Keratinocyte (primary cell): ENCODE measurements at regions not wholly inside any gene's neighbourhood (a gene's known extent, or its start where the extent isn't known, plus 50 kb on each side); places are given as distances from the start of the nearest gene placed in this dataset.

Experiments
- DNase-seq: peaks from one replicate; pipeline ENCODE4 v3.0.0-alpha.2; 2011; ENCODE audit warnings: low read depth, missing footprints, low spot score
- FAIRE-seq: peaks from 2 replicates; lab custom pipeline; 2011; peaks lifted over from hg19 to GRCh38; lab: Jason Lieb, UNC
- H2AFZ ChIP-seq: 2 replicates; pipeline ENCODE4 v1.6.0; 2012; ENCODE audit warnings: low read length, control low read depth, inconsistent platforms; ENCODE audit not compliant: control insufficient read depth
- H3K27ac ChIP-seq: 2 replicates; pipeline ENCODE4 v1.5.1; 2011; ENCODE audit warnings: low read length; ENCODE audit not compliant: control insufficient read depth, insufficient read depth
- H3K27me3 ChIP-seq: 3 replicates; pipeline ENCODE4 v1.6.0; 2011; ENCODE audit warnings: low read length; ENCODE audit not compliant: control insufficient read depth, insufficient read depth; ENCODE audit errors: extremely low read depth
- H3K36me3 ChIP-seq, 2 experiments: 2 replicates in 1 of 2; 3 replicates in 1 of 2; pipeline ENCODE4 v1.5.1; 2011; ENCODE audit warnings: low read length in 2 of 2, mild to moderate bottlenecking in 1 of 2; ENCODE audit not compliant: control insufficient read depth in 2 of 2, insufficient read depth in 2 of 2; ENCODE audit errors: extremely low read depth in 1 of 2
- H3K4me1 ChIP-seq: 3 replicates; pipeline ENCODE4 v1.5.1; 2011; ENCODE audit warnings: low read length; ENCODE audit not compliant: control insufficient read depth, insufficient read depth; ENCODE audit errors: extremely low read depth
- H3K4me2 ChIP-seq: 3 replicates; pipeline ENCODE4 v1.6.0; 2011; ENCODE audit warnings: low read depth, low read length; ENCODE audit not compliant: control insufficient read depth, insufficient read depth; ENCODE audit errors: extremely low read depth
- H3K4me3 ChIP-seq, 3 experiments: fragments of 200-600 bp in 1 of 3; sonication (generic) in 1 of 3; 2 replicates in 2 of 3; 3 replicates in 1 of 3; pipeline ENCODE4 v1.5.1; 2011 to 2016; ENCODE audit warnings: low read length in 3 of 3, mild to moderate bottlenecking in 3 of 3, control low read depth in 2 of 3, inconsistent platforms in 1 of 3, low read depth in 1 of 3, mixed read lengths in 1 of 3, mixed run types in 1 of 3, moderate library complexity in 1 of 3; ENCODE audit not compliant: control insufficient read depth in 2 of 3, insufficient read depth in 2 of 3; ENCODE audit errors: extremely low read depth in 1 of 3
- H3K79me2 ChIP-seq: 2 replicates; pipeline ENCODE4 v1.6.0; 2012; ENCODE audit warnings: low read length; ENCODE audit not compliant: control insufficient read depth, insufficient read depth
- H3K9ac ChIP-seq: 3 replicates; pipeline ENCODE4 v1.6.0; 2011; ENCODE audit warnings: low read length; ENCODE audit not compliant: control insufficient read depth, insufficient read depth; ENCODE audit errors: extremely low read depth
- H3K9me1 ChIP-seq: 3 replicates; pipeline ENCODE4 v1.6.0; 2011; ENCODE audit warnings: low read length; ENCODE audit not compliant: control insufficient read depth, insufficient read depth; ENCODE audit errors: extremely low read depth
- H3K9me3 ChIP-seq: 2 replicates; pipeline ENCODE4 v1.5.1; 2012; ENCODE audit warnings: low read depth, low read length; ENCODE audit not compliant: control insufficient read depth
- H4K20me1 ChIP-seq: 3 replicates; pipeline ENCODE4 v1.6.0; 2011; ENCODE audit warnings: low read length; ENCODE audit not compliant: control insufficient read depth, insufficient read depth; ENCODE audit errors: extremely low read depth
- CTCF ChIP-seq, 3 experiments: IDR thresholded peaks in 1 of 3; conservative IDR thresholded peaks in 1 of 3; optimal IDR thresholded peaks in 1 of 3; 2 replicates in 2 of 3; 3 replicates in 1 of 3; pipeline versions ENCODE3 to v1.5.1; 2011; ENCODE audit warnings: low read length in 3 of 3, mild to moderate bottlenecking in 3 of 3, moderate library complexity in 2 of 3, control low read depth in 1 of 3, inconsistent platforms in 1 of 3; ENCODE audit not compliant: insufficient read depth in 2 of 3; ENCODE audit errors: extremely low read depth in 1 of 3
- EZH2 ChIP-seq: IDR thresholded peaks from one replicate; pipeline ENCODE4 v1.6.1; 2012; ENCODE audit warnings: inconsistent platforms, mild to moderate bottlenecking, low read length, moderate library complexity
- dilution Hi-C: fragments of 300-500 bp; cut with MboI; formaldehyde crosslinking; loops from one replicate; pipeline ENCODE4 v1.7.0; 2020; ENCODE audit warnings: low sequenced_read_pairs; ENCODE audit not compliant: extremely low pct_ligation_motif_present

- Histone ChIP-seq H3K27me3 (no peaks in the 10 kb centered on the region), H3K9me3 (no peaks in the 10 kb centered on the region), H3K4me3 (no peak overlapping the region), H3K4me2 (no peak overlapping the region), H3K9ac (no peak overlapping the region), H3K79me2 (no peaks in the 10 kb centered on the region), H3K9me1 (no peaks in the 10 kb centered on the region), H3K36me3 (no peaks in the 10 kb centered on the region), H3K4me1 (no peaks in the 10 kb centered on the region), H2AFZ (no peak overlapping the region), H3K27ac (no peak overlapping the region), H4K20me1 (no peaks in the 10 kb centered on the region)
- no peak for FAIRE-seq
- no peak for DNase-seq
- TF ChIP-seq CTCF (optimal IDR thresholded peaks at IDR 0.05 in 1 of 3, IDR thresholded peaks at IDR 0.05 in 1 of 3, conservative IDR thresholded peaks at IDR 0.05 in 1 of 3; ENCODE audit: extremely low read depth in 1 of 3, insufficient read depth in 2 of 3, low read length in 3 of 3) = no peak
- no peak for TF ChIP-seq EZH2
- dilution Hi-C loops = no loop called here
These were observed 100.2 kb downstream of the FBXO8 start for GRCh38 chr4:174183259-174183658.

- Histone ChIP-seq H3K4me1 (no peaks in the 10 kb centered on the region), H3K9ac (no peak overlapping the region), H3K4me3 (no peak overlapping the region), H3K79me2 (no peaks in the 10 kb centered on the region), H4K20me1 (no peaks in the 10 kb centered on the region), H3K27me3 (no peaks in the 10 kb centered on the region), H2AFZ (no peak overlapping the region), H3K9me1 (no peaks in the 10 kb centered on the region), H3K4me2 (no peak overlapping the region), H3K36me3 (no peaks in the 10 kb centered on the region), H3K27ac (no peak overlapping the region), H3K9me3 (no peaks in the 10 kb centered on the region)
- dilution Hi-C loops = no loop called here
- TF ChIP-seq CTCF (optimal IDR thresholded peaks at IDR 0.05 in 1 of 3, IDR thresholded peaks at IDR 0.05 in 1 of 3, conservative IDR thresholded peaks at IDR 0.05 in 1 of 3; ENCODE audit: extremely low read depth in 1 of 3, insufficient read depth in 2 of 3, low read length in 3 of 3) (no peak), EZH2 (no peak)
- FAIRE-seq (no peak), DNase-seq (no peak)
These were observed 101.6 kb downstream of the FBXO8 start for GRCh38 chr4:174181827-174182226.
